ENCODE measurements at regions not wholly inside any gene's neighbourhood (a gene's known extent, or its start where the extent isn't known, plus 50 kb on each side); places are given as distances from the start of the nearest gene placed in this dataset.

GRCh38 chr13:34886121-34886875 lies 55.8 kb upstream of the NBEA start:
- intact Hi-C loops (cut with micrococcal nuclease), result loop anchor here (2.0 to 5.0 kb wide), 2 partner anchors 37 to 1209 kb away; no protein-coding TSS in a partner anchor
- CTCF ChIA-PET, result no interaction called here

More at GRCh38 chr13:34886121-34886875, 55.8 kb upstream of the NBEA start:
- Histone ChIP-seq H3K27ac (ENCODE audit: low read depth, low read length) (no peak overlapping the region), H3K79me2 (ENCODE audit: insufficient read depth, low read length) (no peaks in the 10 kb centered on the region), H3K9me2 (ENCODE audit: insufficient read depth) (no peaks in the 10 kb centered on the region), H3K4me1 (ENCODE audit: control insufficient read depth in 1 of 2, insufficient read depth in 2 of 2, low read length in 2 of 2) (peaks cover 0 to 4% of the 10 kb centered on the region in 2 experiments; a peak in 2 of 4 replicates), H3K9ac (ENCODE audit: low read length) (no peak overlapping the region), H3K36me3 (ENCODE audit: control insufficient read depth in 1 of 2, insufficient read depth in 2 of 2, low read length in 2 of 2) (no peaks in the 10 kb centered on the region), H3K4me3 (replicated peaks in 1 of 2; ENCODE audit: low read depth in 1 of 2, low read length in 2 of 2) (no peak overlapping the region), H4K20me1 (ENCODE audit: insufficient read depth) (no peaks in the 10 kb centered on the region), H3K4me2 (ENCODE audit: low read length) (no peak overlapping the region), H3K27me3 (ENCODE audit: insufficient read depth, low read length) (no peaks in the 10 kb centered on the region), H3K9me3 (ENCODE audit: control insufficient read depth in 1 of 2, insufficient read depth in 1 of 2, low read depth in 1 of 2, low read length in 2 of 2) (no peaks in the 10 kb centered on the region), H2AFZ (ENCODE audit: low read depth, low read length, poor library complexity, severe bottlenecking) (no peak overlapping the region)
- no TSS peak for BruUV-seq (replicated peaks)
- DNase-seq (ENCODE audit: low read depth, low spot score), result no peak
- POLR2A ChIA-PET, result no interaction called here
- RAD21 ChIA-PET (ENCODE audit: low non-redundant PET in 1 of 2, low total read pairs in 2 of 2, uncharacterized antibody in 2 of 2, unreplicated experiment in 2 of 2), result no interaction called here
- ATAC-seq, result no peak
- TF ChIP-seq ZFX (IDR thresholded peaks at IDR 0.05) (no peak), JUND (IDR thresholded peaks at IDR 0.05) (no peak), SRF (IDR thresholded peaks at IDR 0.05; ENCODE audit: low read depth) (no peak), ZNF274 (IDR thresholded peaks at IDR 0.05; ENCODE audit: low read depth, low read length) (no peak), TCF7L2 (IDR thresholded peaks at IDR 0.05; ENCODE audit: borderline replicate concordance, extremely low read depth, insufficient read depth, insufficient read length) (no peak), CBX3 (IDR thresholded peaks at IDR 0.05; ENCODE audit: low read depth) (no peak)
- TF ChIP-seq, protein P1, sequence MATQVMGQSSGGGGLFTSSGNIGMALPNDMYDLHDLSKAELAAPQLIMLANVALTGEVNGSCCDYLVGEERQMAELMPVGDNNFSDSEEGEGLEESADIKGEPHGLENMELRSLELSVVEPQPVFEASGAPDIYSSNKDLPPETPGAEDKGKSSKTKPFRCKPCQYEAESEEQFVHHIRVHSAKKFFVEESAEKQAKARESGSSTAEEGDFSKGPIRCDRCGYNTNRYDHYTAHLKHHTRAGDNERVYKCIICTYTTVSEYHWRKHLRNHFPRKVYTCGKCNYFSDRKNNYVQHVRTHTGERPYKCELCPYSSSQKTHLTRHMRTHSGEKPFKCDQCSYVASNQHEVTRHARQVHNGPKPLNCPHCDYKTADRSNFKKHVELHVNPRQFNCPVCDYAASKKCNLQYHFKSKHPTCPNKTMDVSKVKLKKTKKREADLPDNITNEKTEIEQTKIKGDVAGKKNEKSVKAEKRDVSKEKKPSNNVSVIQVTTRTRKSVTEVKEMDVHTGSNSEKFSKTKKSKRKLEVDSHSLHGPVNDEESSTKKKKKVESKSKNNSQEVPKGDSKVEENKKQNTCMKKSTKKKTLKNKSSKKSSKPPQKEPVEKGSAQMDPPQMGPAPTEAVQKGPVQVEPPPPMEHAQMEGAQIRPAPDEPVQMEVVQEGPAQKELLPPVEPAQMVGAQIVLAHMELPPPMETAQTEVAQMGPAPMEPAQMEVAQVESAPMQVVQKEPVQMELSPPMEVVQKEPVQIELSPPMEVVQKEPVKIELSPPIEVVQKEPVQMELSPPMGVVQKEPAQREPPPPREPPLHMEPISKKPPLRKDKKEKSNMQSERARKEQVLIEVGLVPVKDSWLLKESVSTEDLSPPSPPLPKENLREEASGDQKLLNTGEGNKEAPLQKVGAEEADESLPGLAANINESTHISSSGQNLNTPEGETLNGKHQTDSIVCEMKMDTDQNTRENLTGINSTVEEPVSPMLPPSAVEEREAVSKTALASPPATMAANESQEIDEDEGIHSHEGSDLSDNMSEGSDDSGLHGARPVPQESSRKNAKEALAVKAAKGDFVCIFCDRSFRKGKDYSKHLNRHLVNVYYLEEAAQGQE (IDR thresholded peaks at IDR 0.05; ENCODE audit: low read depth), result no peak
